H1 (cell line): ENCODE measurements at regions not wholly inside any gene's neighbourhood (a gene's known extent, or its start where the extent isn't known, plus 50 kb on each side); places are given as distances from the start of the nearest gene placed in this dataset.

Source experiments
- E2F6 ChIP-seq: IDR thresholded peaks from 2 replicates; pipeline ENCODE4 v1.6.1; 2012; ENCODE audit warnings: inconsistent platforms

GRCh38 chr10:125592897-125593296, 90.1 kb downstream of the TEX36 start (continued):
- no peak for TF ChIP-seq E2F6
